H1 (cell line): ENCODE measurements at regions not wholly inside any gene's neighbourhood (a gene's known extent, or its start where the extent isn't known, plus 50 kb on each side); places are given as distances from the start of the nearest gene placed in this dataset.

Experiments used
- BCL11A ChIP-seq, 2 experiments: IDR thresholded peaks; one replicate each; pipeline ENCODE4 v1.6.1; 2011; ENCODE audit warnings: low read depth in 2 of 2, low read length in 2 of 2, mild to moderate bottlenecking in 2 of 2
- SP1 ChIP-seq: IDR thresholded peaks from 2 replicates; pipeline ENCODE4 v1.6.1; 2011; ENCODE audit warnings: low read depth, low read length
- SP4 ChIP-seq: IDR thresholded peaks from 2 replicates; pipeline ENCODE4 v1.6.1; 2012; ENCODE audit warnings: low read length, inconsistent platforms
- SUZ12 ChIP-seq: fragments of 200-600 bp; sonication (generic); IDR thresholded peaks from 2 replicates; pipeline ENCODE4 v1.6.1; 2012; ENCODE audit warnings: mild to moderate bottlenecking, inconsistent platforms, low read length, moderate library complexity, mixed read lengths
- TEAD4 ChIP-seq: IDR thresholded peaks from 2 replicates; pipeline ENCODE4 v1.6.1; 2012; ENCODE audit warnings: low read depth, low read length, inconsistent platforms, mixed read lengths

DNA sequence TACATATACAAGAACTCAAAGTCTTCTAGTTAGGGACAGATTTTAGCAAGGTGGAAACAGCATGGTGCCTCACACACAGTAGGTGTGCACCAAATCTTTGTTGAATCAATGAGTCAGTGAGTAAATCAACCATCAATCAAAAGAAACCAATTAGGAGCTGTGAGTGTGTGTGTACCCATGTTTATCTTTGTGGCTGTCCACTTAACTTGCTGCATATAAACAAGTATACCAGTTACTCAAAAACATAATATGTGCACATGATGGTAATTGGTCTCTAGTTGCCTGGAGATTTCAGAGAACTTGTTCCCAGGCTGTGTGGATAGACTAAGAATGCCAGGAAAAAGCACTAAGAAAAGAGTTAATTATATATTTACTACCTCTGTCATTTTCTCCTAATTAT is 272.2 kb upstream of the CCL2 start (continued):
- TF ChIP-seq TEAD4 (no peak), SP1 (no peak), BCL11A (IDR thresholded peaks at IDR 0.05; ENCODE audit: low read depth in 2 of 2, low read length in 2 of 2) (no peak), SUZ12 (no peak), SP4 (no peak)
- TF ChIP-seq, all 59 proteins: peak for 0
